BJ (cell line): ENCODE measurements at regions not wholly inside any gene's neighbourhood (a gene's known extent, or its start where the extent isn't known, plus 50 kb on each side); places are given as distances from the start of the nearest gene placed in this dataset.
"Not testable (repeated sequence)": the region's sequence is repeated elsewhere in the genome, so short reads cannot be mapped to it uniquely, and the experiment has no call there.

Source experiments
- CTCF ChIA-PET: fragments of 350-600 bp; formaldehyde crosslinking; extraction: SDS; loops from one replicate; lab custom pipeline; 2021; ENCODE audit warnings: antibody characterized with exemption, inconsistent platforms; lab: Yijun Ruan, JAX
- POLR2A ChIA-PET: fragments of 300-600 bp; sonication (Branson Sonifier 250); formaldehyde crosslinking; extraction: SDS; loops from one replicate; lab custom pipeline; 2021; ENCODE audit warnings: antibody characterized with exemption; lab: Charles Lee
- DNase-seq: peaks from one replicate; pipeline ENCODE4 v3.0.0-alpha.2; 2011; ENCODE audit warnings: low read depth
- H3K27me3 ChIP-seq: 2 replicates; pipeline ENCODE4 v1.6.0; 2011; ENCODE audit warnings: low read length; ENCODE audit not compliant: control insufficient read depth, insufficient read depth
- H3K36me3 ChIP-seq: 2 replicates; pipeline ENCODE4 v1.5.1; 2011; ENCODE audit warnings: low read length; ENCODE audit not compliant: control insufficient read depth, insufficient read depth
- H3K4me3 ChIP-seq: 2 replicates; pipeline ENCODE4 v1.5.1; 2011; ENCODE audit warnings: low read depth, mild to moderate bottlenecking, control low read depth, low read length
- TF ChIP-seq, protein P1 (sequence below): IDR thresholded peaks from 2 replicates; pipeline ENCODE4 v1.5.1; 2011; ENCODE audit warnings: low read depth, mild to moderate bottlenecking, control low read depth, inconsistent platforms, low read length, moderate library complexity; ENCODE audit not compliant: insufficient read depth

DNA sequence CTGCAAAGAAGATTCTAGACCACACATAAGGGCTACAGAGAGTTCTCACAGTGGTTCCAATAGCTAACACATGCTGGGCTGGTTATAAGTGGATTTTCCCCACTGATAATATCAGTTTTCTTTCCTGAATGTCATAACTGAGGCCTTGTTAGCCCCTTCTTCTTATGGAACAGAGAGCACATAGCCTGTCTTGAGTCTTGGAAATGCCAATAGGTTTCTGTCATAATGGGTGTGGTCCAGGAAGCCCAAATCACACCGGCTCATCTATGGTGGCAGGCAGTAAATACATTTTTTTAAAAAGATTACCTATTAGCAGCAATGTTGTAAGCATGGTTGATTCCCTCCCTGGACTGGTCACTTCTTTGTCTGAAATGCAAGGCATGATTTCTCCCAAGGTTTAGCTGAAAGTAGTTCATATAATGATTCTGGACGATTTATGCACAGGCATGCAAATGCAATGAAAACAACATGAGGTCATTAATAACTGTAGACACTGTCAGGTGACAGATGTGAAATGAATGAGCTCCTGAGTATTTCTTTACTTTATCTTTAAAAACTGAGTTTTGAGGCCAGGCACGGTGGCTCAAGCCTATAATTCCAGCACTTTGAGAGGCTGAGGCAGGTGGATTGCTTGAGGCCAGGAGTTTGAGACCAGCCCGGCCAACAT lies 67.2 kb upstream of the ATP2C1 start:
- peaks cover 1% of the 10 kb centered on the region; the same call in 1 of the 2 replicates for H3K27me3 ChIP-seq
- no peak for DNase-seq
- CTCF ChIA-PET, result no interaction called here
- TF ChIP-seq, protein P1, sequence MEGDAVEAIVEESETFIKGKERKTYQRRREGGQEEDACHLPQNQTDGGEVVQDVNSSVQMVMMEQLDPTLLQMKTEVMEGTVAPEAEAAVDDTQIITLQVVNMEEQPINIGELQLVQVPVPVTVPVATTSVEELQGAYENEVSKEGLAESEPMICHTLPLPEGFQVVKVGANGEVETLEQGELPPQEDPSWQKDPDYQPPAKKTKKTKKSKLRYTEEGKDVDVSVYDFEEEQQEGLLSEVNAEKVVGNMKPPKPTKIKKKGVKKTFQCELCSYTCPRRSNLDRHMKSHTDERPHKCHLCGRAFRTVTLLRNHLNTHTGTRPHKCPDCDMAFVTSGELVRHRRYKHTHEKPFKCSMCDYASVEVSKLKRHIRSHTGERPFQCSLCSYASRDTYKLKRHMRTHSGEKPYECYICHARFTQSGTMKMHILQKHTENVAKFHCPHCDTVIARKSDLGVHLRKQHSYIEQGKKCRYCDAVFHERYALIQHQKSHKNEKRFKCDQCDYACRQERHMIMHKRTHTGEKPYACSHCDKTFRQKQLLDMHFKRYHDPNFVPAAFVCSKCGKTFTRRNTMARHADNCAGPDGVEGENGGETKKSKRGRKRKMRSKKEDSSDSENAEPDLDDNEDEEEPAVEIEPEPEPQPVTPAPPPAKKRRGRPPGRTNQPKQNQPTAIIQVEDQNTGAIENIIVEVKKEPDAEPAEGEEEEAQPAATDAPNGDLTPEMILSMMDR, result no peak
- POLR2A ChIA-PET, result no interaction called here
- no peak overlapping the region for H3K4me3 ChIP-seq
- no peaks in the 10 kb centered on the region for H3K36me3 ChIP-seq

GRCh38 chr3:130827486-130827885 lies 66.4 kb upstream of the ATP2C1 start:
- no peaks in the 10 kb centered on the region for H3K36me3 ChIP-seq
- TF ChIP-seq, protein P1, result no peak
- no peak overlapping the region for H3K4me3 ChIP-seq
- ChIA-PET POLR2A (no interaction called here), CTCF (no interaction called here)
- peaks cover 1% of the 10 kb centered on the region; the same call in 1 of the 2 replicates for H3K27me3 ChIP-seq
- no peak for DNase-seq

- TF ChIP-seq, protein P1, result no peak
- no peaks in the 10 kb centered on the region for H3K27me3 ChIP-seq
- no peak overlapping the region for H3K4me3 ChIP-seq
- POLR2A ChIA-PET, result no interaction called here
- no peaks in the 10 kb centered on the region for H3K36me3 ChIP-seq
- no peak for DNase-seq
- CTCF ChIA-PET, result no interaction called here
These were observed 64.6 kb upstream of the ATP2C1 start for GRCh38 chr3:130828948-130829947.

DNA sequence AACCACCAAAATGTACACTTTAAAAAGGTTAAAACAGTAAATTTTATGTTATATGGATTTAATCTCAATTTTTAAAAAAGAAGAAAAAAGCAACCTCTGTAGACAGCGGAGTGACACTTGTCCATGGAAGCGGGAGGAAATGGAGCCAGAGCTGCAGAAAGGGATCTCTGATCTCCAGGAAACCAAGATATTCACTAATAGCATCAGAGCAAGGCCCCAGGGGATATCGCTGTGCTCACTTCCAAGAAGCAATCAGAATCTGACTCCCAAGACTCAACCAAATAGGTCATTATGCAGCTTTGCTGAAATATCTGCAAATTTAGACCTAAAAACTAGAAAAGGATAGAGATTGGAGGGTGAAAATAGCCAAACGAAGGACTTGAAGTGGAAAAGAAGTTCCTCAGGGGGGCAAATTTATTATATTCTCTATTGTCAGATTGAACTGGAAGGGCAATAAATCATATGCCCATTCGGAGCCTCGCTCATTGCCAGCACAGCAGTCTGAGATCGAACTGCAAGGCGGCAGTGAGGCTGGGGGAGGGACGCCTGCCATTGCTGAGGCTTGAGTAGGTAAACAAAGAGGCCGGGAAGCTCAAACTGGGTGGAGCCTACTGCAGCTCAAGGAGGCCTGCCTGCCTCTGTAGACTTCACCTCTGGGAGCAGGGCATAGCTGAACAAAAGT lies 62.0 kb upstream of the ATP2C1 start:
- TF ChIP-seq, protein P1, result no peak
- no peaks in the 10 kb centered on the region for H3K27me3 ChIP-seq
- ChIA-PET CTCF (no interaction called here), POLR2A (no interaction called here)
- DNase-seq, result no peak
- H3K4me3 ChIP-seq, result no peak overlapping the region
- H3K36me3 ChIP-seq, result no peaks in the 10 kb centered on the region

- H3K27me3 ChIP-seq, POLR2A ChIA-PET, H3K36me3 ChIP-seq, CTCF ChIA-PET, H3K4me3 ChIP-seq, DNase-seq: not testable (repeated sequence)
These were observed 61.5 kb upstream of the ATP2C1 start for GRCh38 chr3:130832401-130832746.
